Spleen (tissue), 11 donors: ENCODE measurements at regions not wholly inside any gene's neighbourhood (a gene's known extent, or its start where the extent isn't known, plus 50 kb on each side); places are given as distances from the start of the nearest gene placed in this dataset.

ENCODE experiments used
- DNase-seq: peaks from one replicate; pipeline ENCODE4 v3.0.0-alpha.2; 2020
- H3K27ac ChIP-seq, 8 donors: fragments of 200-600 bp; sonication (generic) in 7 of 8; 1 replicate in 4 of 8; 2 replicates in 4 of 8; pipeline versions ENCODE4 v1.5.0 to v1.8.0; 2016 to 2021; ENCODE audit warnings: inconsistent platforms in 4 of 8, mild to moderate bottlenecking in 4 of 8, moderate library complexity in 1 of 8
- H3K27me3 ChIP-seq, 7 donors: fragments of 200-600 bp; sonication (generic) in 6 of 7; replicated peaks in 1 of 7; 1 replicate in 4 of 7; 2 replicates in 3 of 7; pipeline versions ENCODE4 v1.5.0 to v1.8.0; 2016 to 2021; ENCODE audit warnings: inconsistent platforms in 3 of 7, mild to moderate bottlenecking in 1 of 7
- H3K36me3 ChIP-seq, 6 donors: fragments of 200-600 bp; sonication (generic) in 5 of 6; 1 replicate in 4 of 6; 2 replicates in 2 of 6; pipeline versions ENCODE4 v1.5.0 to v1.8.0; 2016 to 2021; ENCODE audit warnings: inconsistent platforms in 2 of 6
- H3K4me1 ChIP-seq, 6 donors: fragments of 200-600 bp; sonication (generic) in 5 of 6; 1 replicate in 3 of 6; 2 replicates in 3 of 6; pipeline versions ENCODE4 v1.5.0 to v1.8.0; 2016 to 2021; ENCODE audit warnings: inconsistent platforms in 3 of 6
- H3K4me3 ChIP-seq, 8 donors: fragments of 200-600 bp; sonication (generic) in 7 of 8; 1 replicate in 4 of 8; 2 replicates in 4 of 8; pipeline versions ENCODE4 v1.5.0 to v1.8.0; 2016 to 2021; ENCODE audit warnings: inconsistent platforms in 4 of 8, mild to moderate bottlenecking in 4 of 8, moderate library complexity in 2 of 8
- H3K9me3 ChIP-seq, 8 donors: fragments of 200-600 bp; sonication (generic) in 7 of 8; 1 replicate in 4 of 8; 2 replicates in 4 of 8; pipeline versions ENCODE4 v1.5.0 to v1.8.0; 2016 to 2021; ENCODE audit warnings: inconsistent platforms in 4 of 8
- CTCF ChIP-seq, 11 experiments: fragments of 200-600 bp in 7 of 11; fragments of 450-650 bp in 4 of 11; sonication (generic) in 4 of 11; IDR thresholded peaks in 8 of 11; conservative IDR thresholded peaks in 3 of 11; 1 replicate in 7 of 11; 2 replicates in 4 of 11; pipeline versions ENCODE4 v1.4.0 to v1.8.0; 2016 to 2021; ENCODE audit warnings: antibody characterized with exemption in 11 of 11, inconsistent platforms in 4 of 11, mild to moderate bottlenecking in 1 of 11
- POLR2A ChIP-seq, 3 donors: fragments of 450-650 bp; IDR thresholded peaks; one replicate each; pipeline ENCODE4 v1.5.1; 2017; ENCODE audit warnings: antibody characterized with exemption in 3 of 3, mild to moderate bottlenecking in 1 of 3
- POLR2AphosphoS5 ChIP-seq, 3 donors: sonication (generic); formaldehyde crosslinking; IDR thresholded peaks; one replicate each; pipeline ENCODE4 v1.5.1; 2017; ENCODE audit warnings: antibody characterized with exemption in 3 of 3
- whole genome bisulfite sequencing, 5 donors: extraction: QIAGEN DNeasy Blood & Tissue Kit in 3 of 5; methylation state at CpG; one replicate each; pipeline versions ENCODE4 v1.1.5 to v1.1.7; 2013 to 2018; 5-methylcytosine and 5-hydroxymethylcytosine counted together
- intact Hi-C: fragments of 100-400 bp; cut with DNase I; formaldehyde crosslinking; loops from one replicate; pipeline ENCODE4 v1.15.0; 2023; ENCODE audit warnings: low total_unique reads
- donor health status: healthy with polysubstance abuse.
- donor health status: DM: no; HTN: no; CAD: no; lungs with moderate emphysema.
- donor health status: DM: no; HTN: no; CAD: no.
- donor health status: Bipolar disorder and iron deficiency.
- donor health status: healthy.
- donor health status: DM: no; HTN: no; CAD: no.
- donor health status: DM: yes; HTN: yes; CAD: no.

GRCh38 chr2:62430146-62430545 lies 75.8 kb downstream of the TMEM17 start:
- no peak overlapping the region for H3K4me3 ChIP-seq
- no peaks in the 10 kb centered on the region for H3K27me3 ChIP-seq
- H3K36me3 ChIP-seq, result no peaks in the 10 kb centered on the region
- DNase-seq, result no peak
- no peak overlapping the region for H3K27ac ChIP-seq
- intact Hi-C loops, result no loop called here
- TF ChIP-seq POLR2AphosphoS5 (IDR thresholded peaks at IDR 0.05) (no peak), CTCF (IDR thresholded peaks at IDR 0.05 in 8 of 11, conservative IDR thresholded peaks at IDR 0.05 in 3 of 11) (no peak), POLR2A (IDR thresholded peaks at IDR 0.05) (no peak)
- H3K9me3 ChIP-seq, result peaks cover 0 to 8% (median 0%) of the 10 kb centered on the region in 8 donors
- no peaks in the 10 kb centered on the region for H3K4me1 ChIP-seq

- Histone ChIP-seq H3K4me3 (no peak overlapping the region), H3K27me3 (no peaks in the 10 kb centered on the region), H3K4me1 (no peaks in the 10 kb centered on the region), H3K27ac (no peak overlapping the region), H3K36me3 (no peaks in the 10 kb centered on the region), H3K9me3 (peaks cover 0 to 8% (median 0%) of the 10 kb centered on the region in 8 donors)
- intact Hi-C loops, result no loop called here
- 90 to 98% (median 94%) methylated on average over 9 of the region's 9 CpGs for WGBS, 5 donors
- DNase-seq, result no peak
- TF ChIP-seq POLR2A (IDR thresholded peaks at IDR 0.05), result no peak
- TF ChIP-seq CTCF (IDR thresholded peaks at IDR 0.05 in 8 of 11, conservative IDR thresholded peaks at IDR 0.05 in 3 of 11), result no peak
- TF ChIP-seq POLR2AphosphoS5 (IDR thresholded peaks at IDR 0.05), result no peak
Observed at GRCh38 chr2:62427146-62427545, 78.8 kb downstream of the TMEM17 start.

- no peaks in the 10 kb centered on the region for H3K27me3 ChIP-seq
- peaks cover 0 to 8% (median 0%) of the 10 kb centered on the region in 8 donors for H3K9me3 ChIP-seq
- intact Hi-C loops, result no loop called here
- WGBS, 5 donors, result 86 to 93% (median 91%) methylated on average over 6 to 17 of the region's 17 CpGs
- no peak overlapping the region for H3K4me3 ChIP-seq
- H3K4me1 ChIP-seq, result no peaks in the 10 kb centered on the region
- H3K27ac ChIP-seq, result no peak overlapping the region
- no peaks in the 10 kb centered on the region for H3K36me3 ChIP-seq
- no peak for TF ChIP-seq POLR2AphosphoS5 (IDR thresholded peaks at IDR 0.05)
- no peak for DNase-seq
Observed at GRCh38 chr2:62426154-62426912, 79.7 kb downstream of the TMEM17 start.

GRCh38 chr2:62425684-62426083 lies 80.3 kb downstream of the TMEM17 start:
- Histone ChIP-seq H3K4me3 (no peak overlapping the region), H3K27me3 (no peaks in the 10 kb centered on the region), H3K4me1 (no peaks in the 10 kb centered on the region), H3K27ac (no peak overlapping the region), H3K36me3 (no peaks in the 10 kb centered on the region), H3K9me3 (peaks cover 0 to 8% (median 0%) of the 10 kb centered on the region in 8 donors)
- 79 to 88% (median 85%) methylated on average over 5 of the region's 5 CpGs for WGBS, 5 donors
- no peak for DNase-seq
- TF ChIP-seq POLR2A (IDR thresholded peaks at IDR 0.05), result no peak
- TF ChIP-seq CTCF (IDR thresholded peaks at IDR 0.05 in 8 of 11, conservative IDR thresholded peaks at IDR 0.05 in 3 of 11), result no peak
- TF ChIP-seq POLR2AphosphoS5 (IDR thresholded peaks at IDR 0.05), result no peak
- intact Hi-C loops, result no loop called here
